ENCODE measurements at regions not wholly inside any gene's neighbourhood (a gene's known extent, or its start where the extent isn't known, plus 50 kb on each side); places are given as distances from the start of the nearest gene placed in this dataset.

GRCh38 chr11:92870196-92870832 is 99.1 kb upstream of the MTNR1B start:
- Histone ChIP-seq H3K4me1 (ENCODE audit: control insufficient read depth, insufficient read depth, low read length) (no peaks in the 10 kb centered on the region), H3K36me3 (ENCODE audit: control insufficient read depth, insufficient read depth, low read length) (no peaks in the 10 kb centered on the region), H3K4me3 (ENCODE audit: low read depth in 2 of 2, low read length in 2 of 2) (no peak overlapping the region), H3K9me3 (ENCODE audit: control insufficient read depth, insufficient read depth, low read depth, low read length) (no peaks in the 10 kb centered on the region), H3K27me3 (ENCODE audit: control insufficient read depth, insufficient read depth, low read length) (peaks cover 8% of the 10 kb centered on the region; the same call in 1 of the 2 replicates), H3K27ac (ENCODE audit: low read length) (no peak overlapping the region)
- DNase-seq (ENCODE audit: low read depth, low spot score) (no peak), ATAC-seq (no peak)
- BruUV-seq (replicated peaks), result no TSS peak
- intact Hi-C loops (cut with micrococcal nuclease; ENCODE audit: unreplicated experiment) (no loop called here), in situ Hi-C loops (cut with HindIII; ENCODE audit: low pct_unique_long_range_greater_than_20kb, low sequenced_read_pairs) (no loop called here)
- TF ChIP-seq CTCF (IDR thresholded peaks at IDR 0.05) (no peak), SIN3A (IDR thresholded peaks at IDR 0.05; ENCODE audit: borderline replicate concordance, insufficient read depth, low read depth, low read length) (no peak)
- ChIA-PET CTCF (no interaction called here), POLR2A (interaction anchor here (0.5 kb wide), 1 partner anchor 312 kb away, joined by 7 read pairs; no protein-coding TSS in a partner anchor)

- Histone ChIP-seq H3K36me3 (ENCODE audit: control insufficient read depth, insufficient read depth, low read length) (no peaks in the 10 kb centered on the region), H3K9me3 (ENCODE audit: control insufficient read depth, insufficient read depth, low read depth, low read length) (no peaks in the 10 kb centered on the region), H3K4me1 (ENCODE audit: control insufficient read depth, insufficient read depth, low read length) (no peaks in the 10 kb centered on the region), H3K27me3 (ENCODE audit: control insufficient read depth, insufficient read depth, low read length) (peaks cover 8% of the 10 kb centered on the region; the same call in 1 of the 2 replicates), H3K4me3 (ENCODE audit: low read depth in 2 of 2, low read length in 2 of 2) (no peak overlapping the region), H3K27ac (ENCODE audit: low read length) (no peak overlapping the region)
- intact Hi-C loops (cut with micrococcal nuclease; ENCODE audit: unreplicated experiment), result no loop called here
- ChIA-PET POLR2A (no interaction called here), CTCF (no interaction called here)
- no TSS peak for BruUV-seq (replicated peaks)
- ATAC-seq, result no peak
- in situ Hi-C loops (cut with HindIII; ENCODE audit: low pct_unique_long_range_greater_than_20kb, low sequenced_read_pairs), result no loop called here
- TF ChIP-seq SIN3A (IDR thresholded peaks at IDR 0.05; ENCODE audit: borderline replicate concordance, insufficient read depth, low read depth, low read length), result no peak
- TF ChIP-seq POLR2AphosphoS5 (IDR thresholded peaks at IDR 0.05; ENCODE audit: low read depth, low read length), result no peak
- TF ChIP-seq REST (IDR thresholded peaks at IDR 0.05; ENCODE audit: insufficient read depth in 1 of 2, low read depth in 2 of 2, low read length in 1 of 2), result no peak
- no peak for TF ChIP-seq CTCF (IDR thresholded peaks at IDR 0.05)
- TF ChIP-seq TCF7L2 (IDR thresholded peaks at IDR 0.05; ENCODE audit: low read depth, low read length), result no peak
- no peak for DNase-seq (ENCODE audit: low read depth, low spot score)
These were observed 95.9 kb upstream of the MTNR1B start for GRCh38 chr11:92873551-92873950.

Measured in Panc1 (cell line).